GM23338 (cell line): ENCODE measurements at regions not wholly inside any gene's neighbourhood (a gene's known extent, or its start where the extent isn't known, plus 50 kb on each side); places are given as distances from the start of the nearest gene placed in this dataset.
A peak's percentile ranks its signal among the peaks of the same experiment; 100 is the strongest.

ENCODE experiments used
- ATAC-seq: fragments of 200-7000 bp; cut with Tn5 transposase; 3 replicates; pipeline ENCODE4 v1.9.1; 2020
- DNase-seq: peaks from one replicate; pipeline ENCODE4 v3.0.0-alpha.2; 2015; ENCODE audit warnings: low spot score
- H2AFZ ChIP-seq: fragments of 200-600 bp; sonication (generic); 2 replicates; pipeline ENCODE4 v1.8.0; 2016; ENCODE audit warnings: antibody characterized with exemption, mild to moderate bottlenecking, moderate library complexity
- H3F3A ChIP-seq: fragments of 200-600 bp; sonication (generic); replicated peaks from 2 replicates; pipeline ENCODE4 v1.8.0; 2017; ENCODE audit warnings: antibody characterized with exemption, mixed run types, low read depth
- H3K27ac ChIP-seq: fragments of 200-600 bp; sonication (generic); 2 replicates; pipeline ENCODE4 v1.6.1; 2016; ENCODE audit warnings: low read depth
- H3K27me3 ChIP-seq: fragments of 200-600 bp; sonication (generic); 2 replicates; pipeline ENCODE4 v1.8.0; 2016; ENCODE audit warnings: mild to moderate bottlenecking, mixed run types, moderate library complexity; ENCODE audit not compliant: insufficient read depth
- H3K36me3 ChIP-seq: fragments of 200-600 bp; sonication (generic); 2 replicates; pipeline ENCODE4 v1.8.0; 2016; ENCODE audit warnings: mild to moderate bottlenecking; ENCODE audit not compliant: insufficient read depth
- H3K4me1 ChIP-seq: fragments of 200-600 bp; sonication (generic); 2 replicates; pipeline ENCODE4 v1.8.0; 2016; ENCODE audit warnings: mild to moderate bottlenecking, moderate library complexity; ENCODE audit not compliant: insufficient read depth
- H3K4me2 ChIP-seq: fragments of 200-600 bp; sonication (generic); 2 replicates; pipeline ENCODE4 v1.7.1; 2017; ENCODE audit warnings: mixed run types
- H3K4me3 ChIP-seq: fragments of 200-600 bp; sonication (generic); 2 replicates; pipeline ENCODE4 v1.6.1; 2016; ENCODE audit warnings: mixed run types
- H3K79me2 ChIP-seq: fragments of 200-600 bp; sonication (generic); replicated peaks from 2 replicates; pipeline ENCODE4 v1.8.0; 2017; ENCODE audit warnings: mild to moderate bottlenecking; ENCODE audit not compliant: insufficient read depth
- H3K9me2 ChIP-seq: fragments of 200-600 bp; sonication (generic); 2 replicates; pipeline ENCODE4 v1.8.0; 2017; ENCODE audit not compliant: insufficient read depth
- H4K20me1 ChIP-seq: fragments of 200-600 bp; sonication (generic); replicated peaks from 2 replicates; pipeline ENCODE4 v1.8.0; 2017; ENCODE audit warnings: mild to moderate bottlenecking; ENCODE audit not compliant: insufficient read depth
- H3K27ac Mint-ChIP-seq: 2 replicates; pipeline ENCODE4 v1.8.0; 2020; ENCODE audit warnings: inconsistent platforms, mild to moderate bottlenecking, moderate library complexity, mixed read lengths
- H3K27me3 Mint-ChIP-seq: 3 replicates; pipeline ENCODE4 v1.8.0; 2022; ENCODE audit warnings: low read depth, mild to moderate bottlenecking, moderate library complexity, mixed read lengths, inconsistent platforms; ENCODE audit not compliant: insufficient read depth, poor library complexity
- H3K36me3 Mint-ChIP-seq: 3 replicates; pipeline ENCODE4 v1.8.0; 2021; ENCODE audit warnings: low read depth, mild to moderate bottlenecking, inconsistent platforms, moderate library complexity, mixed read lengths
- H3K4me1 Mint-ChIP-seq: 3 replicates; pipeline ENCODE4 v1.8.0; 2020; ENCODE audit warnings: mild to moderate bottlenecking, inconsistent platforms, mixed read lengths
- H3K4me3 Mint-ChIP-seq: 3 replicates; pipeline ENCODE4 v1.8.0; 2021; ENCODE audit warnings: moderate library complexity, mild to moderate bottlenecking, inconsistent platforms, mixed read lengths
- H3K9me3 Mint-ChIP-seq: 3 replicates; pipeline ENCODE4 v1.8.0; 2020; ENCODE audit warnings: moderate library complexity, mild to moderate bottlenecking, inconsistent platforms, mixed read lengths
- CREB1 ChIP-seq: fragments of 250-450 bp; sonication (Bioruptor Pico); IDR thresholded peaks from 2 replicates; pipeline ENCODE4 v1.5.0; 2020; ENCODE audit warnings: low read depth, mild to moderate bottlenecking, moderate library complexity
- EZH2 ChIP-seq: fragments of 200-600 bp; sonication (generic); IDR thresholded peaks from one replicate; pipeline ENCODE4 v1.8.0; 2017; ENCODE audit warnings: antibody characterized with exemption, mild to moderate bottlenecking, low read depth; ENCODE audit not compliant: unreplicated experiment
- EZH2phosphoT487 ChIP-seq: fragments of 200-600 bp; sonication (generic); IDR thresholded peaks from one replicate; pipeline ENCODE4 v1.8.1; 2018; ENCODE audit warnings: antibody characterized with exemption; ENCODE audit not compliant: unreplicated experiment
- JUNB ChIP-seq: IDR thresholded peaks from one replicate; pipeline ENCODE4 v1.6.1; 2016; ENCODE audit warnings: antibody characterized with exemption; ENCODE audit not compliant: unreplicated experiment
- NANOG ChIP-seq: IDR thresholded peaks from 2 replicates; pipeline ENCODE4 v1.6.1; 2016; ENCODE audit warnings: antibody characterized with exemption, borderline replicate concordance
- POLR2AphosphoS5 ChIP-seq: IDR thresholded peaks from 2 replicates; pipeline ENCODE4 v1.6.1; 2016; ENCODE audit warnings: antibody characterized with exemption, low read depth
- ZNF114 ChIP-seq: fragments of 250-450 bp; sonication (Bioruptor Pico); IDR thresholded peaks from 2 replicates; pipeline ENCODE4 v1.5.0; 2020; ENCODE audit warnings: mild to moderate bottlenecking, moderate library complexity
- ZNF331 ChIP-seq: fragments of 250-450 bp; sonication (Bioruptor Pico); IDR thresholded peaks from 2 replicates; pipeline ENCODE4 v1.5.0; 2020; ENCODE audit warnings: low read depth, mild to moderate bottlenecking, moderate library complexity
- ZNF462 ChIP-seq: fragments of 250-450 bp; sonication (Bioruptor Pico); IDR thresholded peaks from 2 replicates; pipeline ENCODE4 v1.5.0; 2020; ENCODE audit warnings: mild to moderate bottlenecking, moderate library complexity

- TF ChIP-seq ZNF462 (CRISPR knock-in tag) (no peak), EZH2phosphoT487 (no peak), CREB1 (CRISPR knock-in tag) (no peak), POLR2AphosphoS5 (no peak), ZNF114 (CRISPR knock-in tag) (no peak)
Measured at GRCh38 chr1:81690676-81691453, 109.9 kb upstream of the ADGRL2 start (continued).

- Mint-ChIP-seq H3K9me3 (peaks cover 27% of the 10 kb centered on the region; the same call in 2 of the 3 replicates), H3K27ac (no peak overlapping the region), H3K36me3 (peaks cover 39% of the 10 kb centered on the region), H3K4me1 (peaks cover 23% of the 10 kb centered on the region), H3K4me3 (no peak overlapping the region), H3K27me3 (peaks cover under 1% of the 10 kb centered on the region)
- peak; percentile 14 for DNase-seq
- no peak for ATAC-seq
- no peaks in the 10 kb centered on the region for H3F3A ChIP-seq
- H3K27ac ChIP-seq = no peak overlapping the region
- H3K79me2 ChIP-seq = no peaks in the 10 kb centered on the region
- H2AFZ ChIP-seq = peak overlapping the region; percentile 25; the same call in 1 of the 2 replicates
- no peaks in the 10 kb centered on the region for H3K9me2 ChIP-seq
- H3K4me3 ChIP-seq = no peak overlapping the region
- H4K20me1 ChIP-seq = no peaks in the 10 kb centered on the region
- H3K27me3 ChIP-seq = no peaks in the 10 kb centered on the region
- no peaks in the 10 kb centered on the region for H3K36me3 ChIP-seq
- no peak overlapping the region for H3K4me2 ChIP-seq
- peaks cover 10% of the 10 kb centered on the region for H3K4me1 ChIP-seq
- TF ChIP-seq EZH2 (no peak), JUNB (no peak), ZNF331 (CRISPR knock-in tag) (no peak), POLR2AphosphoS5 (no peak), ZNF462 (CRISPR knock-in tag) (no peak), NANOG (no peak), CREB1 (CRISPR knock-in tag) (no peak), EZH2phosphoT487 (no peak)
Measured at GRCh38 chr1:81689531-81689941, 111.2 kb upstream of the ADGRL2 start.
